GM12874 (cell line): ENCODE measurements at regions not wholly inside any gene's neighbourhood (a gene's known extent, or its start where the extent isn't known, plus 50 kb on each side); places are given as distances from the start of the nearest gene placed in this dataset.

Experiments used
- CTCF ChIP-seq: IDR thresholded peaks from 2 replicates; pipeline ENCODE4 v1.5.1; 2011; ENCODE audit warnings: low read depth, mild to moderate bottlenecking, control low read depth, low read length, moderate library complexity; ENCODE audit not compliant: insufficient read depth

GRCh38 chr10:61166065-61166464 is 222.1 kb upstream of the RHOBTB1 start:
- TF ChIP-seq CTCF = no peak

GRCh38 chr10:61164458-61165160 is 220.6 kb upstream of the RHOBTB1 start:
- no peak for TF ChIP-seq CTCF

GRCh38 chr10:61163403-61163802 is 219.4 kb upstream of the RHOBTB1 start:
- no peak for TF ChIP-seq CTCF

GRCh38 chr10:61160253-61160652 is 216.3 kb upstream of the RHOBTB1 start:
- no peak for TF ChIP-seq CTCF

- no peak for TF ChIP-seq CTCF
Measured at GRCh38 chr10:61159253-61159652, 215.3 kb upstream of the RHOBTB1 start.

GRCh38 chr10:61157182-61157581 is 213.2 kb upstream of the RHOBTB1 start:
- TF ChIP-seq CTCF = no peak

GRCh38 chr10:61153771-61154170 is 209.8 kb upstream of the RHOBTB1 start:
- no peak for TF ChIP-seq CTCF
